HG03469 (cell line): ENCODE measurements at regions not wholly inside any gene's neighbourhood (a gene's known extent, or its start where the extent isn't known, plus 50 kb on each side); places are given as distances from the start of the nearest gene placed in this dataset.
"Not testable (repeated sequence)": the region's sequence is repeated elsewhere in the genome, so short reads cannot be mapped to it uniquely, and the experiment has no call there.

Experiments used
- ATAC-seq: cut with Tn5 transposase; IDR thresholded peaks from one replicate; pipeline ENCODE4 v1.9.1; 2021; ENCODE audit warnings: mild to moderate bottlenecking, moderate library complexity, moderate number of reproducible peaks; ENCODE audit not compliant: unreplicated experiment

GRCh38 chr14:85172889-85173477 lies 357.0 kb upstream of the FLRT2 start:
- ATAC-seq: no peak

- ATAC-seq: no peak
Measured at GRCh38 chr14:85175556-85175955, 354.4 kb upstream of the FLRT2 start.

GRCh38 chr14:85178864-85179263 lies 351.1 kb upstream of the FLRT2 start:
- no peak for ATAC-seq

- no peak for ATAC-seq
Measured at GRCh38 chr14:85180876-85181275, 349.1 kb upstream of the FLRT2 start.

- ATAC-seq: no peak
Measured at GRCh38 chr14:85182282-85182681, 347.7 kb upstream of the FLRT2 start.

- ATAC-seq: no peak
Measured at GRCh38 chr14:85186082-85186481, 343.9 kb upstream of the FLRT2 start.

- no peak for ATAC-seq
Measured at GRCh38 chr14:85187521-85187920, 342.4 kb upstream of the FLRT2 start.

GRCh38 chr14:85188836-85189235 lies 341.1 kb upstream of the FLRT2 start:
- ATAC-seq: no peak

- ATAC-seq: not testable (repeated sequence)
Measured at GRCh38 chr14:85189253-85189652, 340.7 kb upstream of the FLRT2 start.

- no peak for ATAC-seq
Measured at GRCh38 chr14:85190251-85190650, 339.7 kb upstream of the FLRT2 start.

- ATAC-seq: no peak
Measured at GRCh38 chr14:85191986-85192385, 338.0 kb upstream of the FLRT2 start.

- no peak for ATAC-seq
Measured at GRCh38 chr14:85195872-85196477, 334.0 kb upstream of the FLRT2 start.

GRCh38 chr14:85198001-85198400 lies 331.9 kb upstream of the FLRT2 start:
- no peak for ATAC-seq

GRCh38 chr14:85205875-85206274 lies 324.1 kb upstream of the FLRT2 start:
- ATAC-seq: no peak

GRCh38 chr14:85214471-85214870 lies 315.5 kb upstream of the FLRT2 start:
- ATAC-seq: no peak

GRCh38 chr14:85217412-85217811 lies 312.5 kb upstream of the FLRT2 start:
- ATAC-seq: no peak

- no peak for ATAC-seq
Measured at GRCh38 chr14:85218982-85219381, 311.0 kb upstream of the FLRT2 start.

GRCh38 chr14:85221832-85222231 lies 308.1 kb upstream of the FLRT2 start:
- no peak for ATAC-seq

- no peak for ATAC-seq
Measured at GRCh38 chr14:85222341-85222740, 307.6 kb upstream of the FLRT2 start.

GRCh38 chr14:85223667-85224066 lies 306.3 kb upstream of the FLRT2 start:
- no peak for ATAC-seq

GRCh38 chr14:85224241-85224640 lies 305.7 kb upstream of the FLRT2 start:
- ATAC-seq: no peak

- no peak for ATAC-seq
Measured at GRCh38 chr14:85233756-85234155, 296.2 kb upstream of the FLRT2 start.
